Activated CD4-positive, CD25-positive, alpha-beta regulatory T cell (primary cell): ENCODE measurements at regions not wholly inside any gene's neighbourhood (a gene's known extent, or its start where the extent isn't known, plus 50 kb on each side); places are given as distances from the start of the nearest gene placed in this dataset.
"Not testable (repeated sequence)": the region's sequence is repeated elsewhere in the genome, so short reads cannot be mapped to it uniquely, and the experiment has no call there.

Source experiments
- DNase-seq, 4 experiments: peaks; one replicate each; lab custom pipeline; 2025; lab: John Stamatoyannopoulos, UW

DNA sequence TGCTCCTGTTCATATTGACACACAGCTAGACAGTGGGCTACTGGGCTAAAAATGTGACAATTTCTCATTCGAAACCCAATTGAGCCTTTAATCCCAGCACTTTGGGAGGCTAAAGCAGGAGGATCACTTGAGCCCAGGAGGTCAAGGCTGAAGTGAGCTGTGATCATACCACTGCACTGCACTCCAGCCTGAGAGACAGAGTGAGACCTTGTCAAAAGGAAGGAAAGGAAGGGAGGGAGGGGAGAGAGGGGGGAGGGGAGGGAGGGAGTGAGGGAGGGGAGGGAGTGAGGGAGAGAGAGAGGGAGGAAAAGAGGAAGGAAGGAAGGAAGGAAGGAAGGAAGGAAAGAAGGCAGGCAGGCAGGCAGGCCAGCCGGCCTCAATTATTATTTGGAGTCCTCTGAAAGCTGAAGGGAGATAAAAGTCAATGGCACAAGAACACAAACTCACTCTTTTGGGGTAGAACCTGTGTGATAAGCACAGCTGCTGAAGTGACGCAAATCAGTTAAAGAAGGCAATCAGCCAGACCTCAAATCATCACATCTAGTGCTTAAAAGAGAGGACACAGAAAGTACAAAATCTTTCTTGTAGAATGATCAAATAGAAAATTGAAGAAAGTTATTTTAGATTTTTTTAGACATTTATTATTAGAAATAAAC lies 98.1 kb downstream of the CCDC71L start:
- no peak for DNase-seq

DNA sequence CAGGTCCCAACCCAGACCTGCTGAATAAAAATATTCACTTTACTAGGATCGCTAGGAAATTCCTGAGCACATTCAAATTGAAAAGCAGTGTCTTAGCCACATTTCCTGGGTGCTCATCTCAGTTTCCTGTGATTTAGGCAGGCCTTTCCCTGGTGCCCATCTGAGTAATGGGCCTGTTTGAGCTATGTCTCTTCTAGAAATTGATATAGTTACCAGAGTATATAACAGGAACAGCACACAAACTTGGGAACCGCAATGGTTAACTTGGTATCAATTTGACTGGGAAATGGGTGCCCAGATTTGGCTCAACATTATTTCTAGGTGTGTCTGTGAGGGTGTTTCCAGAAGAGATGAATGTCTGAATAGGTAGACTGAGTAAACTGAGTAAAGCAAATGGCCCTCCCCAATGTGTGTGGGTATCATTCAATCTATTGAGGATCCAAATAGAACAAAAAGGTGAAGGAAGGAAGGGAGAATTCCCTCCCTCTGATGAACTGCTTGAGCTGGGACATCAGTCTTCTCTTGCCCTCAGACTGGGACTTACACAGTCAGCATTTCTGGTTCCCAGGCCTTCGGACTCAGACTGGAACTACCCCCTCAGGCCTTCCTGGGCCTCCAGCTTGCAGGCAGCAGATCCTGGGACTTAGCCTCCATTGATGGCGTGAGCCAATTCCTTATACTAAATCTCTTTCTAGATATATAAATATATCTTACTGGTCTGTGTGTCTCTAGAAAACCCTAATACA lies 99.1 kb downstream of the CCDC71L start:
- no peak for DNase-seq

DNA sequence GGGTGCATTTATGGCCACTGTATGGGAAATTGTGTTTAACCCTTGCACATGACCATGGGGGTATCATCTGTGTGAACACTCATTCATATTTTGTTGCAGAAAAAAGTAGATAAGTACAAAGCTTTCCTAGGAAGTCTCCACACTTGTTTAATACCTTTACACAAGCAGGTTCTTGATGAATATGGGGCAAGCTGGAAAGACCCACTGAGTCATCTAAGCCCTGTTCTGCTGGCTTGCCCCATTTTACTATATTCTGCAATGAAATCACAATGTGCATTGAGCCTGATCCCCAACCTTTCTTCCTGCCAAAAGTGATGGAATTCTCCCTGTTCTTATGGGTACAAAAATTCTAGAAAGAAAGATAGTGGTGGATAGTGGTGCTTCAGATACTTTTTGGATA lies 99.8 kb downstream of the CCDC71L start:
- DNase-seq = no peak

DNA sequence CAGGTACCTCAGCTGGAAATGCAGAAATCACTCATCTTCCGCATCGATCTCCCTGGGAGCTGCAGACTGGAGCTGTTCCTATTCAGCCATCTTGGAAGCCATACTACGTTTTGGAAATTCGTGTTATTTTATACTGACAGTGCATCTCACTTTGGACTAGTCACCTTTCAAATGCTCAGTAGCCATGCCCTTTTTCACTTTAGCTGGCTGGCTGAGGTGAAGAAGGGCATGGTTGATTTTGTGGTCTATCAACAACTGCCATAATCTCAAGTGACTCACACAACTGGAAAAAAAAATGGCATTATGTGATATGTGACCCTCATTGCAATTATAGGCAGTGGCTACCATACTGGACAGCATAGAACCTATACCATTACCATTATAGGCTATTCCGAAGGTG lies 100.5 kb downstream of the CCDC71L start:
- DNase-seq = no peak

DNA sequence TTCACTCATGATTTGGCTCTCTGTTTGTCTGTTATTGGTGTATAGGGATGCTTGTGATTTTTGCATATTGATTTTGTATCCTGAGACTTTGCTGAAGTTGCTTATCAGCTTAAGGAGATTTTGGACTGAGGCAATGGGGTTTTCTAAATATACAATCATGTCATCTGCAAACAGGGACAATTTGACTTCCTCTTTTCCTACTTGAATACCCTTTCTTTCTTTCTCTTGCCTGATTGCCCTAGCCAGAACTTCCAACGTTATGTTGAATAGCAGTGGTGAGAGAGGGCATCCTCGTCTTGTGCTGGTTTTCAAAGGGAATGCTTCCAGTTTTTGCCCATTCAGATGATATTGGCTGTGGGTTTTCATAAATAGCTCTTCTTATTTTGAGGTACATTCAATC lies 104.7 kb downstream of the CCDC71L start:
- DNase-seq = not testable (repeated sequence)

DNA sequence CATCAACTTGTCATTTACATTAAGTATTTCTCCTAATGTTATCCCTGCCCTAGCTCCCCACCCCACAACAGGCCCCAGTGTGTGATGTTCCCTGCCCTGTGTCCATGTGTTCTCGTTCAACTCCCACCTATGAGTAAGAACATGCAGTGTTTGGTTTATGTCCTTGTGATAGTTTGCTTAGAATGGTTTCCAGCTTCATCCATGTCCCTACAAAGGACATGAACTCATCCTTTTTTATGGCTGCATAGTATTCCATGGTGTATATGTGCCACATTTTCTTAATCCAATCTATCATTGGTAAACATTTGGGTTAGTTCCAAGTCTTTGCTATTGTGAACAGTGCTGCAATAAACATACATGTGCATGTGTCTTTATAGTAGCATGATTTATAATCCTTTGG lies 106.3 kb downstream of the CCDC71L start:
- not testable (repeated sequence) for DNase-seq

DNA sequence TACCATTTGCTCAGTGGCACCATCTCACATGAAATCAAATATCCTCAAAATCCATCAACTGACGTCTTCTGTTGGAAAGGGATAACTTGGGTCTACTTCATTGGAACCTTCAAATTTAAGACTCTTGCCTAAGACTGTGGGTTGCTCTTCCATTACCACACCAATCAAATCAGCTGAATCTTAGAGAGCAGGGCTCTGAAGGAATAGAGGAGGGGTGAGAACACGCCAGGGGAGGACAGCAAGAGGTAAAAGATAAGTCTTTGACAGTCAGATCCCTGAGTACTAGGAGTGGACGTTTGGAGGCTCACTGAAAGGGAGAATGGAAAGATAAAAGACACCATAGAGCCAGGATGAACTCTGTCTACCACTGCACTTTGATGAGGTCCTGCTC lies 107.5 kb downstream of the CCDC71L start:
- no peak for DNase-seq

DNA sequence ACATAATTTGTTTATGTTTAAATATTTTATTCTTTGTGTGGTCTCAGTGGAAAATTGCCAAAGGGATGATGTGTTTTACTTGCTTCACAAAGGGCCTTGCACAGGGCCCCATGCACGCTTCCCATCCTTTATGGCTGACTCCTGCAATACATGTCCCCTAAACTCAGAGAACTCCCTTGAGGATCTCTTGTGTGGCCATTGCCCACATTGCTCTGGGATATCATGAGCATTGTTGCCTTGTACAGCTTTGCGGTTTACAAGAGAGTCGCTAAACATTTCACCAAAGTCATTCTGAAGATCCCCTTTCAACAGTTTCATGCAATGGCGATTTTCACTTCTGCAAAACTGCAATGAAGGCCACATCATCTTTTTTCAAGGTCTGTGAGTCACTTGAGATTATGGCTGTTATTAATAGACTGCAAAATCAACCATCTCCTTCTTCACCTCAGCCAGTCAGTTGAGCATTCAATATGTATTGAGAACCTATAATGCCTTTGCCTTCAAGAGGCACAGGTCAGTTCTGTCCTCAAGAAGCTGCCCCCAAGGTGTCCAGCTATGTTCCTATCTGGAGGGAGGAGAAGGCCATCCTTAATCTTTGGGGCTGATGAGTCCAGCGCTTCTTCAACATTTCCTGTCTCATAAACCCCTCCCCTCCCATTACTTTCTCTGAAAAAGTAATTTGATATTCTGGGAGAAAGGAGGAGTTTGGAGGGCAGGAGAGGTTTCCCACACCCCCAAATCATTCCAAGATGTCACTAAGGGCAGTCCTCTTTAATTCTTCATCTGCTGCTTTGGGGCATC lies 108.1 kb downstream of the CCDC71L start:
- DNase-seq = no peak

DNA sequence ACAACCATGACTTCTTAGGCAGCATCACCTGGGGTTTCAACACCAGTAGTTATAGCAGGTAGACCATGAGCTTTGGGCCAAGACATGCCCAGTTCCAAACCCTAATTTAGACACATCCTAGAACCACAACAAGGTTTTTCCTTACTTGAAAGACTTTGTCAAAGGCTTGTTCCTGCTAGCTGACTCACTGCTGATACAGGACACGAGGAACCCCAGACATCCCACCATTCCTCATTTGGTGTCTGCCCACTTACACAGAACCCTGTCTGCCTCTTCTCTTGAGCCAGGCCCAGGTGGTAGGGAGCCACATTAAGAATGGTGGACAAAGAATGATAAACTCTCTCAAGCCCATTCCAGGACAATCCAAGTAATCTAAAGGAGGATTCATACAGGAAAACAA lies 109.0 kb downstream of the CCDC71L start:
- no peak for DNase-seq

DNA sequence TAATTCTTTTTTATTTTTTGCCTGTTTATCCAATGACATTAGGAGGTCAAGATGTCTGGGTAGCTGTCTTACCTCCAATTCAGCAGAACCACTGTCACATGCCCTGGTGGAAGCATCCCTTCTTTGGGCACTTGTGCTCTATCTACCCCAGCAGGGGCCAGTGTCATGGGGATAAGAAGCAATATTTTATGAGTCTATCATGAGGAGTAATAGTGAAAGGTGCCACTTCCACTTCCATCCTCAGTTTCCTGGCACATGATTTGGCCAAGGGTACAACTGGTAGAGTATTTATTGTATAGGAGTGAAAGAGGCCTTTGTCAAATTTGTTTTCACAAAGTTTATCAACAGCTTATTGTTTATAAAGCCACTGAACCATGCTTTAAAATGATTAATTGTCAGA lies 112.5 kb downstream of the CCDC71L start:
- DNase-seq = no peak

DNA sequence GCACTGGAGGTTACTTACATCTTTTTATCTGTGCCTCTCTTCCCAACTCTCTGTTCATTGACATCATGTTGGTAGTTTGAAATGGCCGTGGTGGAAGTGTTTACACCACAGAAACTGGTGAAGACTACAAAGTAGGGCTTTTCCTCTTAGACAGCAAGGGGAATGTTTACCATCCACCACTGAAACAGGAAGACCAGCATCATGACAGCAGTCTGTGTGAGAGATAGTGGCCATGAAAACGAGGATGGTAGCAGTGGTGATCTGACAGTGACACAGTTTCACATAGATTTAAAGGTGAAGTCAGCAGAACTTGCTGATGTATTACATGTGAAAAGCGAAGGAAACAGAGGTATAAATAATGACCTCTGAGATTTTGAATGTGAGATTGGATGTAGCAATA lies 115.7 kb downstream of the CCDC71L start:
- no peak for DNase-seq

DNA sequence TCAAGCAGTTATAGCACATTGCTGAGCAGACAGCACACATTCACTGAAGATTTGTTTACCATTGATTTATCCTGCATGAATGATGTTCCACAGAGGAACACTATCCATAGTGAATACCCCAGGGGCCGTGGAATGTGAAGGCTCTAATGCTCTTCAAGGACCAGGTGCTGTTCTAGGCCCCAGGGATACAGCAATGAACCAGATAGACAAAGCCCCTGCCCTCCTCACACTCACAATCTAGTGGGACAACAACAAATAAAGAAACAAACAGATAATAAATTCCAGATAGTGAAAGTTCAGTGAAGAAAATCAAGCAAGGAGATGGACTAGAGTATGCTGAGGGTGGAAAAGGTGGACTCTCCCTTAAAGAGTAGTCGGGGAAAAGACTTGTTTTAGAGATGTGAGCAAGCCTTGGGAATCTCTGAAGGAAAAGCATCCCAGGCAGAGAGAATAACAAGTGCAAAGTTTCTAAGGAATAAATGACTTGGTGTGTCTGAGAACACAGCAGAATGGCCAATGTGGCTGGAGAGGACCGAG lies 117.7 kb downstream of the CCDC71L start:
- DNase-seq = no peak

DNA sequence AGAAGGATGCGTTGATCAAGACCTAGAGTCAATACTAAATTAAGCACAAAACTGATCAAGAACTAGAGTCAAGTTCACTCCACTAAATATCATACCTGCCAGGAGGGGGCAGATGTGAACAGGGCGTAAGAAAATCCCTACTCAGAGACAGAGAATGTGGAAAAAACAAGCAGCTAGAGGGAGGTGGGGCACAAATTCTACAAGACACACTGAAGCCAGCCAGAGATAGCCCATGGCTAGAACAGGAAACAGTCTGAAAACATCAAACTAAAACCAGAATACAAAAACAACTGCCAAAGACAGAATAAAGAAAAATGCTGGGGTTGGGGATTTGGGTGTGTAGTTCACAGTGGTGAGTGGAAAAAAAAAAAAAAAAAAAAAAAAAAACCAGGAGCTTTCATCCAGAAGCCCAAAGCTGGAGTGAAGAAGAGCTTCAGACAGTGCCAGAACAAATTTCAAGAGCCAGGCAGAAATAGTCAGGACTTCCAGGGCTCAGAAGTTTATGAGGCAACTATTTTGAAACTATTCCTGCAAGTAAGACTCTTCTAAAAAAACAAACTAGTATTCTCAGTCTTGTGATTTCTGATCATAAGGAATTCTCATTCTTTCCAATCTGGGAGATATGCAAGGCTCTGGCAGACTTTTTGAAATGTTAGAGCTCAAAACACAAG lies 118.3 kb downstream of the CCDC71L start:
- peak in 1 of 4 experiments; percentile 6 for DNase-seq

DNA sequence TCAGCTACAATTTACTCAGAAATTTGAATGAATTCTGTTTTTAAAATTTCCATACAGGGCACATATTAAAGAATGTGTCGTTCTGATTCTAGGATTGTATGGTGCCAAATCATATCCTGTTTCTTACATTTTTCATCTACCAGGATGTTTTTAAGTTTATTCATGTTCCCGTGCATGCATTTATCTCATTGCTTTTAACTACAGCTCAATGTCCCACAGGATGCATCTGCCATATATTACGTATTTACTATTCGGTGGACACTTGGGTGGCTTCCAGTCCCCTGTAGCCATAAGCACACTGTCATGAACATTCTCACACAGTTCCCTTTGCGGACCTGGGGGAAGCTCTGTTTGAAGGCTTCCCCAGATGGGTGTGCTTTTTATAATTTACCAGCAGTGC lies 122.3 kb downstream of the CCDC71L start:
- DNase-seq = no peak

DNA sequence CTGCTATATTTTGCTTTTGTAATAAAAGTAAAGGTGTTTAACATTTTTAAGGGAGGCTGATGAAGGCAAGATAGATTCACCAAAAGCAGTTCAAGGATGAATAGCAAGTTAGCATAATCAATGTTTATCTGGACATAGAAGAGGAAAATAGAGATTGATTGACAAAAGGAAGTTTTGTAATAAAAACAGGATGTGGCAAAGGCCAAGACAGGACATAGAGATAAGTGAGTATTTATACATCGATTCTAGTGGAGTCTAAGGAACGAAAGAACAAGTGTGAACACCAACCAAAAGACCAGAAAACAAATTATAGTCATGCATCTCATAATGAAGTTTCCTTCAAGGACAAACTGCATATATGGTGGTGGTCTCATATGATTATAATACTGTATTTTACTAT lies 123.8 kb downstream of the CCDC71L start:
- DNase-seq = no peak

DNA sequence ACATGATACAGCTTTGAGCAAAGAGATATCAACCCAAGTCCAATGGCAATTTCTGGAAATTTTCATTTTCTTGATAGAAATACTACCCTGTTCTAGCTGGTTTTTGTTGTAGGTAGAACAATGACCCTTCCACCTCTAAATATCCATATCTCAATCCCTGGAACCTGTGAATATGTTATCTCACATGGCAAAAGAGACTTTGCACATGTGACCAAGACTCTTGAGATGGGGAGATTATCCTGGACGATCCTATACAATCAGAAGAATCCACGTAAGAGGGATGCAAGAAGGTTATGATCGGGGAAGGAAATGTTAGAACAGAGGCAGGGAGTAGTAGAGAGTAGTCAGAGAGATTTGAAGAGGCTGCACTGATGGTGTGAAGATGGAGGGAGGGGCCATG lies 124.9 kb downstream of the CCDC71L start:
- DNase-seq = no peak

DNA sequence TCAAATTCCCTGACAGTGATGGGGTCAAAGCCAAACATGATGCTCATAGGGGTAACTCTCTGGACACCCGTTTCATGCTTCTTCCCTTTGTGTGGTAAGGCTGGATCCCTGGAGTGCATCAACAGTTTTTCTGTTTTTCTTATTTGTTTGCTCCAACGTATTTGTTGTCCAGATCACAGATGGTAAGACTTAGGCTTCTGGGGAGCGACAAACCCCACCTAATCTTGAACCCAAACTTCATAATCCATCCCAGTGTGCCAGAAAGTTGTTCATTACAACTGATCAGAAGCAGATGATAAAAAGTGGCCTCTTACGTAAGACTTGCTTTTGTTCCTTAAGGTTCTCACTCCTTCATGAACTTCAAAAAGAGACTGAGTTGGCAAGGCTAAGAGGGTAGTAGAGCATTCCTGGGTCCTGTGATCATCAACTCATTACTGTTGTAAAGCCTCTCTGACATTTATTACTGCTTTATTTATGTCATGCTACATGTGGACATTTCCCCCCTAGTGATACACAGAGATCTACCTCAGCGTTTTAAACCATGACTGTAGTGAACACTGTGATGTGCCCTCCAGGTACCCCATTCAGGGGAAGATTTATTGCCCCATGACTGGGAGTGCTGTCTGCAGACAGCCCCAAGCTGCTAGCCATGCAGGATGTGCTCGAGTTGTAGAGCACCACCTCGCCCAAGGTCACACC lies 125.6 kb downstream of the CCDC71L start:
- DNase-seq = no peak

DNA sequence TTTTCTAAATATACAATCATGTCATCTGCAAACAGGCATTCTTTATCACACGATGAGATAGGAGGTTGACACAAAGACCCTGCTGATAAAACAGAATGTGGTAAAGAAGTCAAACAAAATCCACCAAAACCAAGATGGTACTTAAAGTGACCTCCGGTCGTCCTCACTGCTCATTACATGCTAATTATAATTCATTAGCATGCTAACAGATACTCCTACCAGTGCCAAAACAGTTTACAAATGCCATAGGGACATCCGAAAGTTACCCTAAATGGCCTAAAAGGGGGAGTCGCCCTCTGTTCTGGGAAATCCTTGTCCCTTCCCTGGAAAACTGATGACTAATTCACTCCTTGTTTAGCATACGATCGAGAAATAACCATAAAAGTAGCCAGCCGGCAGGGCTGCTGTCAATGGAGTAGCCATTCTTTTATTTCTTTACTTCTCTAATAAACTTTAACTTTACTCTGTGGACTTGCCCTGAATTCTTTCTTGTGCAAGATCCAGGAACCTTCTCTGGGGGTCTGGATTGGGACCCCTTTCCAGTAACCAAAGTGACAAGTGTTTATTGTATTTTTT lies 126.6 kb downstream of the CCDC71L start:
- no peak for DNase-seq

DNA sequence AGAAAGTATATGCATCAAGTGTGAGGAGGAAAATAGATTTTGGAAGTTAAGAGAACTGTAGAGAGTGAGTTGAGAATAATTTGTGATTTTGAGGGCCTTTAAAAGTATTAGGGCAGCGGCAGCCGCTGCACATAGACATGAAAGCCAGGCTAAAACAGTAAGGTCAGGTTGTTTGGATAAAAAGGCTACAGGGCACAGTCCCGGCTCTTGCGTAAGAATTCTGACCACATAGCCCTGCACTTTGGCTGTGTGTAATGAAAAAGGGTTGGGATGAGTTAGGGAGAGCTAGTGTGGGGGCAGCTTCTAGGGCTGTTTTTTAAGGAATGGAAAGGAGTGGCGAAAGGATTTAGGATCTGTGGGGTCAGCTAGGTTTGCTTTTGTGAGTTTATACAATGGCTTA lies 130.8 kb downstream of the CCDC71L start:
- not testable (repeated sequence) for DNase-seq

DNA sequence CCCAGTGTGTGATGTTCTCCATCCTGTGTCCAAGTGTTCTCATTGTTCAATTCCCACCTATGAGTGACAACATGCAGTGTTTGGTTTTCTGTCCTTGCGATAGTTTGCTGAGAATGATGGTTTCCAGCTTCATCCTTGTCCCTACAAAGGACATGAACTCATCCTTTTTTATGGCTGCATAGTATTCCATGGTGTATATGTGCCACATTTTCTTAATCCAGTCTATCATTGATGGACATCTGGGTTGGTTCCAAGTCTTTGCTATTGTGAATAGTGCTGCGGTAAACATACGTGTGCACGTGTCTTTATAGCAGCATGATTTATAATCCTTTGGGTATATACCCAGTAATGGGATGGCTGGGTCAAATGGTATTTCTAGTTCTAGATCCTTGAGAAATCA lies 134.3 kb downstream of the CCDC71L start:
- not testable (repeated sequence) for DNase-seq

DNA sequence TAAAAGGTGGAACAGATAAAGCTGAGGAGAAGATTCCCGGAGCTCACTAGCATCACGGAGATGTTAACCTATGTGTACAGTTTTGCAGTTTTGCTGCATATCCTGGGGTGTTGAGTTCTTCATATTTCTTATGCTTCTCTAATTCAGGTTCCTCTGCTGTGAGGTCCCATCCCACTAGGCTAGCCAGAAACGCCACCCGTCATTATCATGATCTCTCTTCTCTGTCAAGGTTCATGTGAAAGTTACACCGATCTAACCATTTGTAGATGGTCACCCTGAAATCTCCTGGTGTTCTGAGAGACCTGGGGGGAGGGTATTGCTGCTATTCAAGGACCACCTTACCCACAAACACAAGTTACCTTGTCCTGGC lies 136.3 kb downstream of the CCDC71L start:
- no peak for DNase-seq
